ENCODE measurements at regions not wholly inside any gene's neighbourhood (a gene's known extent, or its start where the extent isn't known, plus 50 kb on each side); places are given as distances from the start of the nearest gene placed in this dataset.

DNA sequence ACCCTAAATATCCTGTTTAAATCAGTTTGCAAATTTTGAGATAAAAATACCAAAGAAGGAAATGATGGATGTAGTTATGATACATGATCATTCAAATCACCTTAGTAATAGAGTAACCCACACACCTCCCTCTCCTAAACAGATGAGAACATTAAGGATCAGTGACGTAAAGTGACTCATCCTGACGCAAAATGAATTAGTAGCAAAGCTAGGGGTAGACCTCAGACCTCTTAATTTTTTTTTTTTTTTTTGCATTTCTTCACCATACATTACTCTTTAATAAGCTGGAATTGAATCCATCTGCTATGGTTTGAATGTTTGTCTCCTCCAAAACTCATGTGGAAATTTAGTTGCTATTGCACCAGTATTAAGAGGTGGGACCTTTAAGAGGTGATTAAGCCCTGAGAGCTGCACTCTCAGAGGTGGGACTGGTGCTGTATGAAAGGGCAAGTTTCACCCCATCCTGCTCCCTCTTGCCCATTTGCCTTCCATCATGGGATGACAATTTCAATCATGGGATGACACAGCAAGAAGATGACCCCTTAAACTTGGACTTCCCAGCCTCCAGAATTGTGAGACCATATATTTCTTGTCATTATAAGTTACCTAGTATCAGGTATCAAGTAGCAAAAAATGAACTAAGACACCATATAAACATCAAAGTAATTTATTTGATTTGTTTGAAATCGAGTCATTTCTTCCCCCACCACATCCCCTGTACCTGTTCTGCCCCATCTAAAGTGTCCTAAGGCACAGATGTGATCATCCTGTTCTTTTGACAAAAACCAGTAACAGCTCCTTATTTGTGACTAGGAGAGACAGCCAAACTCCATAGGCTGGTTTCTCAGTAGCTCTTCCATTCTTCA, 114.6 kb upstream of the DUSP10 start:
- no peaks in the 10 kb centered on the region for H3K9me3 Mint-ChIP-seq
- H3K4me3 Mint-ChIP-seq, result no peak overlapping the region
- H3K27ac Mint-ChIP-seq, result no peak overlapping the region
- peaks cover 11% of the 10 kb centered on the region for H3K4me1 Mint-ChIP-seq (ENCODE audit: low read depth)
- no peaks in the 10 kb centered on the region for H3K27me3 Mint-ChIP-seq (ENCODE audit: low read depth)
- intact Hi-C loops (cut with micrococcal nuclease), result loop anchor here (1.0 to 5.0 kb wide), 4 partner anchors 114 to 601 kb away; partner anchors contain the start of gene DUSP10
- no peaks in the 10 kb centered on the region for H3K36me3 Mint-ChIP-seq (ENCODE audit: low read depth)
- CTCF ChIA-PET, result interaction anchor here (0.7 to 1.0 kb wide), 2 partner anchors 33 to 115 kb away, joined by 3 read pairs; no protein-coding TSS in a partner anchor
- no peak for DNase-seq

DNA sequence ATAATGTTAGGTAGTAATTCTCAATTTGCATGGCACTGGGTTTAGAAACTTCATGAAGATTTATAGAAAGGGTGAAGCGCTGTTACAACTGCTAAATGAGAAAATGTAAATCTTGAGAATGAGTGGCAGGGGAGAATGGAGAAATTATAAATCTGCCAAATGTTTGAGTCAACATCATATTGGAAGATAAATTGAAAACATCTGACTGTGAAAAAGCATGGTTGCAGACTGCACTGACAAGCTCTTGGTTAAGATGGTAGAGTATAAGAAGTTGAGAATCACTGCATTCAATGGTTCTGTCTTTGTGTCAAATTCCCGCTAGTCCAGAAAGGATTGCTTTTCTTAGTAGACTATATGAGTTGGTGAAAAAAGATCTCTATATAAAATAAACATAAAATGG, 113.3 kb upstream of the DUSP10 start:
- no peaks in the 10 kb centered on the region for H3K36me3 Mint-ChIP-seq (ENCODE audit: low read depth)
- peaks cover 11% of the 10 kb centered on the region for H3K4me1 Mint-ChIP-seq (ENCODE audit: low read depth)
- H3K27me3 Mint-ChIP-seq (ENCODE audit: low read depth), result no peaks in the 10 kb centered on the region
- CTCF ChIA-PET, result interaction anchor here (0.6 kb wide), 1 partner anchor 72 kb away, joined by 3 read pairs; no protein-coding TSS in a partner anchor
- DNase-seq, result no peak
- H3K9me3 Mint-ChIP-seq, result no peaks in the 10 kb centered on the region
- no peak overlapping the region for H3K27ac Mint-ChIP-seq
- intact Hi-C loops (cut with micrococcal nuclease), result loop anchor here (5.0 kb wide), 2 partner anchors 152 to 602 kb away; no protein-coding TSS in a partner anchor
- no peak overlapping the region for H3K4me3 Mint-ChIP-seq

DNA sequence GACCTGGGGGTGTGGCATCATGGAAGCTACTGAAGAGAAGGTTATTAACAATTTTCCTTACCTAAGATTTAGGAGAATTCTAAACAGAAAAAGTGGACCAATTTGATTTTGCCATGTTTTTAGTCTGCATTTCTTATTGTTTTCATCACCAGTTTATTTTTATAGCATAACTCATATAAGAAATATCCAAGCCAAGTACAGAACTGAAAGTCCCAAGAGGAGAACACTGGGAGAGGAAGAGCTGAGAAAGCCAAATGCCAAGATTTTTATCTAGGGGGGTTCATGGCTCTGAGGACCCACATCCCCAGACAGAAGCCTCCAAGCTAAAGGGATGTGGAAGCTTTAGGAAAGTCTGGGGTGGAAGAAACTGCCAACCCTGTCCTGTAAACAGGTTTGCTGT, 109.4 kb upstream of the DUSP10 start:
- Mint-ChIP-seq H3K27ac (no peak overlapping the region), H3K4me3 (no peak overlapping the region), H3K4me1 (ENCODE audit: low read depth) (peaks cover 7% of the 10 kb centered on the region), H3K9me3 (no peaks in the 10 kb centered on the region), H3K27me3 (ENCODE audit: low read depth) (no peaks in the 10 kb centered on the region), H3K36me3 (ENCODE audit: low read depth) (no peaks in the 10 kb centered on the region)
- intact Hi-C loops (cut with micrococcal nuclease), result no loop called here
- CTCF ChIA-PET, result no interaction called here
- DNase-seq, result no peak

DNA sequence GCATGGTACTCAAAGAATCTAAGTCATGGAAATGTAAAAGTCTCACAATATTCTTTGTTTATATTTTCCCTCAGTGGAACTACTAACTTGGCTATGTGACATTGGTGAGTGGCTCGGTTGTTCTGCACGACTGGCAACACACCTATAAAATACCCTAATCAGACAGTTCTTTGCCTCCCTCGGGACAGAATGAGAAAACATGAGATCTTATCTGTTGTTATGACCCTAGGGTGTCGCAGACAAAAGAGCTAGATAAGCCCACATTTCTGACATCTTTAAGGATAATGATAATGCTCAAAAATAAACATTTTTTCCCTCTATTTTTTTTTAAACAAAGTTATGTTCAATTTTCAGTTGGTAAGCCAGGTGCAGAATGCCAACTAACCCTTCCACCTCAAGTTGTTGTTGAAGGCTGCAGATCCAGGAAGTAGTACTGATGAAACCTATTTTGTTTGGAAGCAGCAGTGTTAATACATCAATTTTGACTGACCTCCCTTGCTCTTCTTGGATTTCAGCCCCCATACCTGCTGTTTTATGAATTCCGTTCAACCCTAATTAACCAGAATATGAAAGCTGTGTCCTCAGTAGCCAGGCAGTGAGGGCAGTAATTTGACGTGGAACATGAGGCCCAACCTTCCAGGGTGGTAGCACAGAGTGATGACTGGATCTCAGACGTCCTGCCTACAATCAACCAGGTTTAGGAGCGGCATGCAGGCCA, 108.7 kb upstream of the DUSP10 start:
- H3K4me3 Mint-ChIP-seq, result no peak overlapping the region
- DNase-seq, result no peak
- H3K27ac Mint-ChIP-seq, result no peak overlapping the region
- CTCF ChIA-PET, result no interaction called here
- H3K9me3 Mint-ChIP-seq, result no peaks in the 10 kb centered on the region
- H3K4me1 Mint-ChIP-seq (ENCODE audit: low read depth), result no peaks in the 10 kb centered on the region
- H3K36me3 Mint-ChIP-seq (ENCODE audit: low read depth), result no peaks in the 10 kb centered on the region
- intact Hi-C loops (cut with micrococcal nuclease), result no loop called here
- no peaks in the 10 kb centered on the region for H3K27me3 Mint-ChIP-seq (ENCODE audit: low read depth)

DNA sequence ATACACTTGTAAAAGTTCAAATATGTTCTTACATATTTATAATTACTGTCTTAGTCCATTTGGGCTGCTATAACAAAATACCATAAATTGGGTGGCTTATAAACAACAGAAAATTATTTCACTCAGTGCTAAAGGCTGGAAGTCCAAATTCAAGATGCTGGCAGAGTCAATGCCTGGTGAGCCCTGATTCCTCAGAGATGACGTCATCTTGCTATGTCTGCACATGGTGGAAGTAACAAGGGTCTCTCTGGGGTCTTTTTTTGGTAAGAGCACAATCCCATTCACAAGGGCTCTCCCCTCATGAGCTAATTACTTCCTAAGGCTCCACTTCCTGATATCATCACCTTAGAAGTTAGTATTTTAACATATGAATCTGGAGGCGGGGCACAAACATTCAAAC, 108.0 kb upstream of the DUSP10 start:
- Mint-ChIP-seq H3K4me3 (no peak overlapping the region), H3K4me1 (ENCODE audit: low read depth) (no peaks in the 10 kb centered on the region), H3K27me3 (ENCODE audit: low read depth) (no peaks in the 10 kb centered on the region), H3K27ac (no peak overlapping the region), H3K9me3 (no peaks in the 10 kb centered on the region), H3K36me3 (ENCODE audit: low read depth) (no peaks in the 10 kb centered on the region)
- no peak for DNase-seq
- CTCF ChIA-PET, result no interaction called here
- intact Hi-C loops (cut with micrococcal nuclease), result no loop called here

DNA sequence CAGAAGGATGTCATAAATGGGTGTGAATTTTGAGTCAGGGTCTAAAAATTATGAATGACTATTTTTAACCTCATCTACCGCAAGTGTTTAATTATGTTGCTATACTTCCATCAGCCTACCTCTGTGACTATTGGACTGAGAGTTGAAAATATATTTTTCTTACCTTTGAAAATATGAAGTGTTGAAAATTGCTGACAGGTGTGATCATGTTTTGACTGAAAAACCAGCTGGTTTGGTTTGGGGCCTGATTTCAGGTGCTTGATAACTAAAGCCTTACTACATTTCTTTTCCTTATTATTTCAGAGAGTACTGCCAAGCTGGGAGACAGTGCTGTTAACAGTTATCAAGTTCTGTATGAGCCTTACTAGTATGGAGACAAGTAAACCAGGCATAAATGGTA, 107.2 kb upstream of the DUSP10 start:
- Mint-ChIP-seq H3K9me3 (no peaks in the 10 kb centered on the region), H3K27ac (no peak overlapping the region), H3K4me1 (ENCODE audit: low read depth) (no peaks in the 10 kb centered on the region), H3K4me3 (no peak overlapping the region), H3K36me3 (ENCODE audit: low read depth) (no peaks in the 10 kb centered on the region), H3K27me3 (ENCODE audit: low read depth) (no peaks in the 10 kb centered on the region)
- DNase-seq, result no peak
- intact Hi-C loops (cut with micrococcal nuclease), result no loop called here
- CTCF ChIA-PET, result no interaction called here

DNA sequence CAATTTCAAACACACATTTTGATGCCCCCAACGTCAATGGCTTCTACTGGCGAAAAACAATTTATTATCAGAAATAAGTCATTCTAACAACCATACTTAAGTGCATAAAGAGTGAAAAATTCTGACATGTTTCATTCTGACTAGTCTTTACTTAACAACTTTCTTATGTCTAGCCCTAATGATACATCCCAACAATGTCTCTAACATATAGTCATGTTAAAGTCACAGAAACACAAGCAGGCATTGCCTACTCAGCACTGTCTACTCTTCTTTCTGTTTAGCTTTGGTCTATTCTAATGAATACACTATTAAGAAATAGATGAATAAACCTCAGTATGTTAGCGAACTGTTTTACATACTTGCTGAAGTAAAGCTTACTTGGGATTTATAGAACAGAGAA, 105.8 kb upstream of the DUSP10 start:
- no peaks in the 10 kb centered on the region for H3K27me3 Mint-ChIP-seq (ENCODE audit: low read depth)
- intact Hi-C loops (cut with micrococcal nuclease), result no loop called here
- DNase-seq, result no peak
- H3K36me3 Mint-ChIP-seq (ENCODE audit: low read depth), result no peaks in the 10 kb centered on the region
- no peak overlapping the region for H3K4me3 Mint-ChIP-seq
- H3K9me3 Mint-ChIP-seq, result no peaks in the 10 kb centered on the region
- CTCF ChIA-PET, result no interaction called here
- no peak overlapping the region for H3K27ac Mint-ChIP-seq
- H3K4me1 Mint-ChIP-seq (ENCODE audit: low read depth), result no peaks in the 10 kb centered on the region

DNA sequence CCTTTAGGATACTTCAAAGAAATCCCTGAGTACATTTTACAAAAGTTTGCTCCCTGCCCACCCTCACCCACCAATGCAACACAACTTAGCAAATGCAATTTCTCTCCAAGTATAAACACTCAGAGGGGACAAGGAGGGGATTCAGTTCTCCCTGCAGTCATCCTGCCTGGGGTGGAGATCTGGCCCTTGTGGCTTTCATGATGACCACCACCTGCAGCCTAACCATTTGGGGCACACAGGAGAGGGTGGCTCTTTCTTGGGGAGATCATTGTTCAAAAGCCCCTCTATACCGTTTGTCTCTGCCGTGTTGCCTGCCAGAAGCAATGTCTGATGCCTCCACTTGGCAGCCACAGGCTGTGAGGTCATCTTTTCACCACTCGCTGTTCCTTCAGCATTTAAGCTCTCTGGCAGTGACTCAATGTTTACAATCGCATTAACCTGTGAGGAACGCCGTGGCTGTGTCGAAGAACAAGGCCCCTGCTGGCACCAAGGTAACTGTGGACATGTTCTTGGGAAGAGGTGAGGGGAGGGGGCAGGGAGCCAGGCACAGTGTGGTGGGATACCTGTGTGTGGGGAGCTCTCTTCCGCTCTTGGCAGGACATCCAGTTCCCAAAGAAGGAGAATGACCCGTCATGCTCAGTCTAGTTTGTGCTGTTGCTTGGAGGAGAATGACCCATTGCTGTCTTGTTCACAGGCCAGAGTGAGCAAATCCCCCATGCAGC, 103.9 kb upstream of the DUSP10 start:
- CTCF ChIA-PET, result interaction anchor here (1.2 kb wide), 1 partner anchor 102 kb away, joined by 3 read pairs; no protein-coding TSS in a partner anchor
- intact Hi-C loops (cut with micrococcal nuclease), result no loop called here
- H3K9me3 Mint-ChIP-seq, result no peaks in the 10 kb centered on the region
- H3K36me3 Mint-ChIP-seq (ENCODE audit: low read depth), result no peaks in the 10 kb centered on the region
- no peak overlapping the region for H3K4me3 Mint-ChIP-seq
- peaks cover 4% of the 10 kb centered on the region for H3K4me1 Mint-ChIP-seq (ENCODE audit: low read depth)
- DNase-seq, result no peak
- no peak overlapping the region for H3K27ac Mint-ChIP-seq
- peaks cover 2% of the 10 kb centered on the region for H3K27me3 Mint-ChIP-seq (ENCODE audit: low read depth)

DNA sequence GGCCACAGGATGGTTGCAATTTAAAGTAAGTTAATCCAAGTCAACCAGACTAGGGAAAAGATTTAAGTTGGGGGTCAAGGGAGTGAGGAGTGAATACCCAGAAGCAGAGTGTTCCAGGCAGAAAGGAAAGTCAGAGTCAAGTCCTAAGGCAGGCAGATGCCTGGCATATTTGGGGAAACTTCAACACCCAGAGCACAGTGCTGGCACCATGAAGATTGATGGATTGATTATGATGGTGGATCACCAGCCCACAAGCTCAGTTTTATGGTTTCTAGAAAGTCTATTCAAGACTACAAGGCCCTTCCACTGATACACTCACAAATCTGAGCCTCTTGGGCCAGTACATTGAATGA, 100.1 kb upstream of the DUSP10 start:
- CTCF ChIA-PET, result interaction anchor here (0.9 kb wide), 1 partner anchor 65 kb away, joined by 3 read pairs; no protein-coding TSS in a partner anchor
- no peaks in the 10 kb centered on the region for H3K36me3 Mint-ChIP-seq (ENCODE audit: low read depth)
- peaks cover 35% of the 10 kb centered on the region for H3K4me1 Mint-ChIP-seq (ENCODE audit: low read depth)
- H3K4me3 Mint-ChIP-seq, result no peak overlapping the region
- DNase-seq, result no peak
- peaks cover 2% of the 10 kb centered on the region for H3K27me3 Mint-ChIP-seq (ENCODE audit: low read depth)
- intact Hi-C loops (cut with micrococcal nuclease), result no loop called here
- H3K9me3 Mint-ChIP-seq, result no peaks in the 10 kb centered on the region
- H3K27ac Mint-ChIP-seq, result no peak overlapping the region

DNA sequence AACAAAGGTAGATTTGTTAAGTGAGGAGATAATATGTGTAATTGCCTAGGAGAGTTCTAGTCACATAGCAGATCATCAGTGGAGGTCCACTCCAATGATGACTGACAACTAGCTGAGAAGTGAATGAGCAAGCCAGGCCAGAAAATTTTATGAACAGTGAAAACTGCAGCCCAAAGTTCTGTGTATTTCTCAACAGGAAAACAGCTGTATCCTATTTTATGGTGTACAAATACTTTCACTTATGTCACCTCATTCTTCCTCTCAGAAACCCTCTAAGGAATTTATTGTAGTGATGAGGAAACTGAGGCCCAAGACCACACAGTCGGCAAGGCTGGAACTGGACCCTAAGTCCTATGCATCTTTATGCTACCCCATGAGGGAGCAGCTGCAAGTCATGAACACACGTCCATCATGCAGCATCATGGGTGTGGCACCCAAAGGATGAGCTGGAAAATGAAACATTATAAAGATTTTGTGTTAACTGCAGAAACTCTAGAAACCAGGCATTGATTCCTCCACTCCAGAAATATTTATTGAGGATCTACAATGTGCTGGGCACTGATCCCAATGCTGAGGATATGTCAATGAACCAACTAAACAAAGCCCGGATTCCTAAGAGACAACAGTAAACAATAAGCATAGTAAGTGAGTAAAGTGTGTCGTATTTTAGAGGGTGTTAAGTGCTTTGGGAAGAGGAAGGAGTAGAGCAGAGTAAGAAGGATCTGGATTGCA, 99.5 kb upstream of the DUSP10 start:
- intact Hi-C loops (cut with micrococcal nuclease), result no loop called here
- CTCF ChIA-PET, result interaction anchor here (0.9 kb wide), 1 partner anchor 65 kb away, joined by 3 read pairs; no protein-coding TSS in a partner anchor
- Mint-ChIP-seq H3K36me3 (ENCODE audit: low read depth) (no peaks in the 10 kb centered on the region), H3K4me3 (no peak overlapping the region), H3K27ac (no peak overlapping the region), H3K4me1 (ENCODE audit: low read depth) (peaks cover 35% of the 10 kb centered on the region), H3K27me3 (ENCODE audit: low read depth) (peaks cover 2% of the 10 kb centered on the region), H3K9me3 (no peaks in the 10 kb centered on the region)
- DNase-seq, result no peak

DNA sequence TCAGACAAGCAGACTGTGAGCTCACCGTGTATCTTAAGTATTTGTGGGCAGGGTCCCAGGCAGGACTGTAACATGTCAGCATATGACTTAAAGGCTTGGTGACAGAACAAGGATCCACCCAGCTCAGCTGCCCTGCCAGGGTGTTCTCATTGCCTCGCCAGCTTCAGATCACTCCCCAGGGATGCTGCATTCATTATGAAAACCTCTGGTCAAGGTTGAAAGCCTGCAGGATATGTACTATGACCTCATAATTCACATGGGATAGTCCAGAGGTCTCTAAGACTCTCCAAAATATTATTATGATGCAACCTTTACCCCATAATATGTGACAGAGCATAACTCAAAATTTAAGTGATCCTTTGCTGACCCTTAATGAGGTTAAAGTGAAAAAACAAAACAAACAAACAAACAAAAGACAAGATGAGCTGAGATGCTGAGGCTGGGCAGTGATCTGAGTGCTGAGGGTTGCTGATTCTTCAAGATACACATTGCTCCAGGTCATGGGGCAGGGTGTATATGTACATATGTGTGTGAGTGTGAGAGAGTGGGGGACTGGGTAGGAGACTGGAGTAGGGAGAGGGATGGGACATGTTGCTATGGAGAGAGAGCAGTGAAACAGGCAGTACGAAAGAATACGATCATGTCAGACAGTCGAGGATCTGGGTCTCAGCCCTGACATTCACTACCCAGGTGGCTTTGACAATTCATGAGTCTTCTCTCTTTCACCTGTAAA, 98.8 kb upstream of the DUSP10 start:
- peaks cover 5% of the 10 kb centered on the region for H3K27me3 Mint-ChIP-seq (ENCODE audit: low read depth)
- no peaks in the 10 kb centered on the region for H3K9me3 Mint-ChIP-seq
- no peaks in the 10 kb centered on the region for H3K36me3 Mint-ChIP-seq (ENCODE audit: low read depth)
- no peak for DNase-seq
- H3K4me3 Mint-ChIP-seq, result no peak overlapping the region
- H3K27ac Mint-ChIP-seq, result no peak overlapping the region
- CTCF ChIA-PET, result interaction anchor here (0.9 kb wide), 1 partner anchor 64 kb away, joined by 3 read pairs; no protein-coding TSS in a partner anchor
- peaks cover 35% of the 10 kb centered on the region for H3K4me1 Mint-ChIP-seq (ENCODE audit: low read depth)
- intact Hi-C loops (cut with micrococcal nuclease), result loop anchor here (1.0 kb wide), 6 partner anchors 46 to 401 kb away; partner anchors contain the start of gene DUSP10
